ENCODE measurements at regions not wholly inside any gene's neighbourhood (a gene's known extent, or its start where the extent isn't known, plus 50 kb on each side); places are given as distances from the start of the nearest gene placed in this dataset.

DNA sequence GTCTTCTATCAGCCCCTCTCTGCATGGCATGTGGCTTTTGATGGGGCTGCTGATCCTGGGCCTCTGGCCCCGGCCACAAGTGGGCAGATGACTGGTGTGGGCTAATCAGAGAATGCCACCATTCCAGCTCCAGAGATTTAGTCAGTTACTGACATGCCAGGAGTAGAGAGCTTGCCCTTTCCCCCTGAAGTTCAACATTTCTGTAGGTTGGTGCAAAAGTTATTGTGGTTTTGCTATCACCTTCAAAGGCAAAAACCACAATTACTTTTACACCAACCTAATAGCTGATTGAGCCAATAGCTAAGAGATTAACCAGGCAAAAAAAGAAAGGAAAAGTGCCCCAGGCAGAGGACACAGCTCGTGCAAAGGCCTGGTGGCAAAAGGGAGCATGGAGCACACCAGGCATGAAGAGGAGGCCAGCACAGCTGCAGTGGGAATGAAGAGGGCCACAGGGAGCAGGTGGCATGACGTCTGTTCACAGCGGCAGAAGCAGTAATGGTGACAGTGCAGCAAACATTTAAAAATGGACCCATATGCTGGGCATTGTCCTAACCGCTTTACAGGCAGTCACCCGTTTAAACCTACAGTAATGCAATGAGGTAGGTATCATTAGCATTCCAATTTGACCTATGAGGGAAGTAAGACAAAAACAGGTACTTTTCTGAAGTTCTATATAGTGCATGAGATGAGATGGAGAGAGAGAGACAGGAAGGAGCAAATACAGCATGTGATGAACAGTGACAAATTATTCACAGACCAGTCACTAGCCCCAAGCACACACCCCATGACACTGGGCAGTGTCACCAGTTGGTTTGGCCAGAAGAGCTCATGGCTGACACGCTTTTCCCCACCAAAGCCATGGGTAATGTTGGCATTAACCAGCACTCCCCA lies 373.0 kb upstream of the PROK2 start:
- DNase-seq (ENCODE audit: low read depth): no peak
- TF ChIP-seq, protein P1, sequence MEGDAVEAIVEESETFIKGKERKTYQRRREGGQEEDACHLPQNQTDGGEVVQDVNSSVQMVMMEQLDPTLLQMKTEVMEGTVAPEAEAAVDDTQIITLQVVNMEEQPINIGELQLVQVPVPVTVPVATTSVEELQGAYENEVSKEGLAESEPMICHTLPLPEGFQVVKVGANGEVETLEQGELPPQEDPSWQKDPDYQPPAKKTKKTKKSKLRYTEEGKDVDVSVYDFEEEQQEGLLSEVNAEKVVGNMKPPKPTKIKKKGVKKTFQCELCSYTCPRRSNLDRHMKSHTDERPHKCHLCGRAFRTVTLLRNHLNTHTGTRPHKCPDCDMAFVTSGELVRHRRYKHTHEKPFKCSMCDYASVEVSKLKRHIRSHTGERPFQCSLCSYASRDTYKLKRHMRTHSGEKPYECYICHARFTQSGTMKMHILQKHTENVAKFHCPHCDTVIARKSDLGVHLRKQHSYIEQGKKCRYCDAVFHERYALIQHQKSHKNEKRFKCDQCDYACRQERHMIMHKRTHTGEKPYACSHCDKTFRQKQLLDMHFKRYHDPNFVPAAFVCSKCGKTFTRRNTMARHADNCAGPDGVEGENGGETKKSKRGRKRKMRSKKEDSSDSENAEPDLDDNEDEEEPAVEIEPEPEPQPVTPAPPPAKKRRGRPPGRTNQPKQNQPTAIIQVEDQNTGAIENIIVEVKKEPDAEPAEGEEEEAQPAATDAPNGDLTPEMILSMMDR (IDR thresholded peaks at IDR 0.05; ENCODE audit: control insufficient read depth, insufficient read depth, low read depth, low read length, missing control alignments): no peak
- no peak overlapping the region for H3K4me3 ChIP-seq (ENCODE audit: control insufficient read depth, low read depth, low read length)

DNA sequence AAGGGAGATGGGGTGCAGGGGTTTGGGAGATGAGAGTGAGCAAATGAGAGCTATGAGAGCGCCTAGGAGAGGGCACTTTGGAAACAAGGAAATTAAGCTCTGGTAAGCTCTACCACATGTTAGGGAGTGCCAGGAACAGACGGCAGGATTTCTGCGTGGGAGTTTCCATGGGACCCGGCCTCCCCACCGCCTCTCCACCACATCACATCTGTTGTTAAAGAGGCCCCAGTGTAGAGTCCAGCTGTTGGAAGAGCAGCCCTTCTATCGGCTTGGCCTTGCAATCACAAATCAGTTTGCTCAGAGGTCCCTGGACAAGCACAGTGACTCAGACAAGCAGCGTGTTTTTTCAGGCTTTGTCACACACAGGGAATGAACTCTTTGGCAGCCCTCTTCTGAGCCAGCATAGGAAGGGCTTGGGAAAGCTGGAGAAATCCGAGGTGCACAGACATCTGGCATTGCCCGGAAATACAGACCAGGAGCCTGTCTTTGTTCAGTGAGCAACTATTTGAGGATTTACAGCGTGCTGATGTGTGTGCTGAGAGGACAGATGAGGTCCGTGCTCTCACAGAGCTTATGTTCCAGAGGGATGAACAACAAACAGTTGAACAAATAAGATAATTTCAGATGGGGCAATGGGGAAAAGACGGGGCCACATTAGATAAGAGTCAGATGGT lies 370.6 kb upstream of the PROK2 start:
- DNase-seq (ENCODE audit: low read depth): peak; percentile 98
- TF ChIP-seq, protein P1 (IDR thresholded peaks at IDR 0.05; ENCODE audit: control insufficient read depth, insufficient read depth, low read depth, low read length, missing control alignments): no peak
- no peak overlapping the region for H3K4me3 ChIP-seq (ENCODE audit: control insufficient read depth, low read depth, low read length)

DNA sequence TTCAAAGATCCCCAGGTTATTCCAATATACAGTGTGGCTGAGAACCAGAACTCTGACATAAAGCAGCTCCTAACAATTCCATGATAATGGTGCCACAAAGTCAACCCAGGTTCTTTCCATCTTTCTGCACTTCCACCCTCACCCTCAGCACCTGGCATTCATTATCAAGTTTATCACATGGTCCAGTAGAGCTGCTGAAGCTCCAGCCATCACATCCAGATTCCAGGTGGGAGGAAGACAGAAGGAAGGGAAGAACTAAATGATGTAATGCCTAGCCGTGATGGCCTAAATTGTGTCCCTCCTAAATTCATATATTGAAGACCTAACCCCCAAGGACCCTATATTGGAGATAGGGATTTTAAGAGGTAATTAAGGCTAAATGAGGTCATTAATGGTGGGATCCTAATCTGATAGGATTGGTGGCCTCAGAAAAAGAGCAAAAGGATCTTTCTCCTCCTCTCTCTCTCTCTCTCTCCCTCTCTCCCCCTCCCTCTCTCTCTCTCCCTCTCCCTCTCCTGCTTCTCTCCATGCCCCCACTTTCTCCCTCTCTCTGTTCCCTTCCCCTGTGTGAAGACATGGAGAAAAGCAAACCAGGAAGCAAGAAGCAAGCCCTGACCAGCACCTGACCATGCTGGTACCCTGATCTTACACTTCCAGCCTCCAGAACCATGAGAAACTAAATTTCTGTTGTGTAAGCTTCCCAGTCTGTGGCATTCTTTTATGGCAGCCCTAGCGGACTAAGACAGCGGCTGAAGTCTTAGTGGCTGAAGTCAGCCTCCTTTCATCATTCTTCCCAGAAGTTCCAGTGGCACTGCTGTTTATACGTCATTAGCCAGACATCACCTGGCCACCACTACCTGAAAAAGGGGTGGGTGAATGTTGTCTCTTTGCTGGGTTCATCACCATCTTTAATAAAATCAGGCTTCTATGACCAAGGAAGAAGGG lies 369.7 kb upstream of the PROK2 start:
- TF ChIP-seq, protein P1 (IDR thresholded peaks at IDR 0.05; ENCODE audit: control insufficient read depth, insufficient read depth, low read depth, low read length, missing control alignments): no peak
- no peak overlapping the region for H3K4me3 ChIP-seq (ENCODE audit: control insufficient read depth, low read depth, low read length)
- DNase-seq (ENCODE audit: low read depth): no peak

DNA sequence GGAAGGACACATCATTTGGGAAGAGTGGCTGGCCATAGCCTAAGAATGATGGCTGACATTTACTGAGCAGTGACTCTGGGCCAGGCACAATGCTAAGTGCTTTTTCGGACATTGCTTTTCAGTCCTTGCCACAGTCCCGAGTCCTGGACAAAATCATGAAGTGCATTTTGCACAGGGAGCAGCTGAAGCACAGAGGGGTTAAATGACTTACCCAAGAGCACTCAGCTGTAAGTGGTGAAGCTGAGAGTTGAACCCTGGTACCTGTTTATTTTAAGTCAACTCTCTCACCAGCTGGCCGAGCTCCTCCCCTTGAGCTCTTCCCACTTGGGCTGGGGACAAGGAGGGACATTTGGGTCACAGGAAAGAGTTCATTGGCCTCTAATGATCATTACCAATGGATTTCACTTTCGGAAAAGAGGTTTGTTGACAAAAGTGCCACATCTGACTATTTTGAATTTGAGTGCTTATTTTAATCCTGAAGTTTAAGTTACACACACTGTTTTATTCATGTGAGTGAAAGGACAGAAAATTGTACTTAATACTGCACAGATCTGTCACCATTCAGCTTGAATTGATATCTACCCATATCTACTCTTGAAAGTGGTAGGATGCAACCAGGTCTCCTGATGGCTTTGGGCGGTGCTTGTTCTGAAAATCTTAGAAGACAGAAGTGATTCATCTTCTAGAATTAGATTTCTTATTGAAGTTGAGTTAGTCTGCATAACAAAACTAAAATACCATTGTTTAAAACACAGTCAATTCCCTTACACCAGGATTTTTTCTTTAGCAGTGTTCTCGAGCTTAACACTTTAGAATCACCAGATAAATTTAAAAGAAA lies 368.7 kb upstream of the PROK2 start:
- H3K4me3 ChIP-seq (ENCODE audit: control insufficient read depth, low read depth, low read length): no peak overlapping the region
- TF ChIP-seq, protein P1 (IDR thresholded peaks at IDR 0.05; ENCODE audit: control insufficient read depth, insufficient read depth, low read depth, low read length, missing control alignments): no peak
- no peak for DNase-seq (ENCODE audit: low read depth)

DNA sequence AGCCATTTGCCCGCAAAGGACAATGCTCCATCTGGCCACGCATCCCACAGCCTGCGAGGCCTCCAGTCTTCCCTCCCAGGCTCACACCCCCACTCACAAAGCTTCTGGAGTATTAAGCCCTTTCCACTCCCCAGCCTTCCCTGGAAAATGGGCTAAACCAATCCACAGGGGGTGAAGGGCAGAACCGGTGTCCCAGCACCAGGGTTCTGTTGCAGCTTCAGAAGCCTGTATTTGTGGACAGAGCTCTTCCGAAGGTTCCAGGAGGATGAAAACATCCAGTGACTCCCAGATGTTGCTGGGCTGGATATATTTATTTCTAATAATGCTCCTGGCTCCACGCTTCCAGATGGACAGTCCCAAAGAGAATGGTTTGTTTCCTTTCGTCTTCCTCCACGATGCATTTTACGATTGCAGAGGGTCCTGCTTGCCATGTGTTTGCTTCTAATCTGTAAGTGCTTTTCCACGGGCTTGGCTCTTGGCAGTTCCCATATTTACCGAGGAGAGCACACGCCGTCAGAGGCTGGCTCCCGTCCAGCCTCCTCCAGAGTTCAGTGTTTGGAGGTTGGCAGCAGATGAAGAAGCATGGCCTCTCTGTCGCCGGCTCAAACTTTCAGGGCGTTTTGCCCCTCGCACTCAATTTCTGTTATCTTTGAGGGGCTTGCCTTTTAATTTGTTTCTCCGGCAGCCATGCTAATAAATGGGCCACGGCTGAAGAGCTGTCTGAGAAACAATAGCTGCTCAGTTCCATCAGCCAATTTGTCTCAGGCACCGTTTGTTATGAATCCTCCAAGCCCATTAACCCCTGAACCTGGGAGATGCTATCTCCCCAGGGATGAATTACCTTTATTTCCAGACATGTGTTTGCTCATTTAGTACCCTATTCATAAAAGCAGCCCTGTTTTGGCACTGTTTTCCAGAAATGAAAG lies 367.9 kb upstream of the PROK2 start:
- H3K4me3 ChIP-seq (ENCODE audit: control insufficient read depth, low read depth, low read length): peak overlapping the region; percentile 23
- TF ChIP-seq, protein P1 (IDR thresholded peaks at IDR 0.05; ENCODE audit: control insufficient read depth, insufficient read depth, low read depth, low read length, missing control alignments): no peak
- DNase-seq (ENCODE audit: low read depth): no peak

All from AG09309 (cell line).